Gastroesophageal sphincter (tissue), 3 donors: ENCODE measurements at regions not wholly inside any gene's neighbourhood (a gene's known extent, or its start where the extent isn't known, plus 50 kb on each side); places are given as distances from the start of the nearest gene placed in this dataset.

Source experiments
- POLR2A ChIP-seq, 2 donors: fragments of 450-650 bp; IDR thresholded peaks; one replicate each; pipeline ENCODE4 v1.6.1; 2017; ENCODE audit warnings: antibody characterized with exemption in 2 of 2, mild to moderate bottlenecking in 2 of 2, moderate library complexity in 1 of 2
- POLR2AphosphoS5 ChIP-seq: sonication (generic); formaldehyde crosslinking; IDR thresholded peaks from one replicate; pipeline ENCODE4 v1.6.1; 2017; ENCODE audit warnings: antibody characterized with exemption
- TF ChIP-seq, protein P1 (sequence below), 4 experiments: fragments of 200-600 bp in 2 of 4; fragments of 450-650 bp in 2 of 4; sonication (generic) in 1 of 4; IDR thresholded peaks; one replicate each; pipeline ENCODE4 v1.5.1; 2017 to 2019; ENCODE audit warnings: antibody characterized with exemption in 4 of 4, mild to moderate bottlenecking in 2 of 4, moderate library complexity in 2 of 4

DNA sequence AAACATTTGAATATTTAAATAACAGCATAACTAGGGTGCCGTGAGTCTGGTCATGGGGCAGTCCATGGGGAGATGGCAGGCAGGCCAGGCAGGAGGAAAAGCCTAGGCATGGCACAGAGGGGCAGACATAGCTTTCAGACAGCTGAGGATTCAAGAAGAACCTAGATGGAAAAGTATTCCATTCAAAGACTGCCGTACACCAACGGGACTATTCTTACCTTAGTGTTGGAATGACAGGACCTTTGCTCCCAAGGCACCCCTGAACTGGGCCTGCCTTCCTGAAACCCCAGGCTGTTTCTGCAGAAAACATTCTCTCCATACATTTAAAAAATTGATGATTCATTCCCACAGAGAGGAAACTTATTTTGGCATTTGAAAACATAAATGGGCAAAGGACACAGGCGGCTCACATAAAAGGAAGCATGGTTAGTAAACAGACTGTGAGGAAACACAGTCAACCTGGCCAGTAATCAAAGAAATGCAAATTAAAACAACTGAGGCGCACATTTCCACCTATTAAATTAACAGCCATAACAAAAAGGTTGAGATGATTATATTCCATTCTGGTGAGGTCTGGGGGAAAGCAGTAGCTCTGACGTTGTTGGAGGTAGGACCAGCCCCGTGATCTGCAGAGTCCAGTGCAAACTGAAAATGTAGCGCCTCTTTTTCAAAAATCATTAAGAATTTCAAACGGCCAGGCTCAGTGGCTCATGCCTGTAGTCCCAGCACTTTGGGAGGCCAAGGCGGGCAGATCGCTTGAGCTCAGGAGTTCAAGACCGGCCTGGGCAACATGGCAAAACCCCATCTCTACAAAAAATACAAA is 71.3 kb upstream of the SMAD3 start:
- TF ChIP-seq, protein P1, sequence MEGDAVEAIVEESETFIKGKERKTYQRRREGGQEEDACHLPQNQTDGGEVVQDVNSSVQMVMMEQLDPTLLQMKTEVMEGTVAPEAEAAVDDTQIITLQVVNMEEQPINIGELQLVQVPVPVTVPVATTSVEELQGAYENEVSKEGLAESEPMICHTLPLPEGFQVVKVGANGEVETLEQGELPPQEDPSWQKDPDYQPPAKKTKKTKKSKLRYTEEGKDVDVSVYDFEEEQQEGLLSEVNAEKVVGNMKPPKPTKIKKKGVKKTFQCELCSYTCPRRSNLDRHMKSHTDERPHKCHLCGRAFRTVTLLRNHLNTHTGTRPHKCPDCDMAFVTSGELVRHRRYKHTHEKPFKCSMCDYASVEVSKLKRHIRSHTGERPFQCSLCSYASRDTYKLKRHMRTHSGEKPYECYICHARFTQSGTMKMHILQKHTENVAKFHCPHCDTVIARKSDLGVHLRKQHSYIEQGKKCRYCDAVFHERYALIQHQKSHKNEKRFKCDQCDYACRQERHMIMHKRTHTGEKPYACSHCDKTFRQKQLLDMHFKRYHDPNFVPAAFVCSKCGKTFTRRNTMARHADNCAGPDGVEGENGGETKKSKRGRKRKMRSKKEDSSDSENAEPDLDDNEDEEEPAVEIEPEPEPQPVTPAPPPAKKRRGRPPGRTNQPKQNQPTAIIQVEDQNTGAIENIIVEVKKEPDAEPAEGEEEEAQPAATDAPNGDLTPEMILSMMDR (IDR thresholded peaks at IDR 0.05): no peak
- TF ChIP-seq POLR2AphosphoS5 (no peak), POLR2A (IDR thresholded peaks at IDR 0.05) (no peak)
